ENCODE measurements at regions not wholly inside any gene's neighbourhood (a gene's known extent, or its start where the extent isn't known, plus 50 kb on each side); places are given as distances from the start of the nearest gene placed in this dataset.

DNA sequence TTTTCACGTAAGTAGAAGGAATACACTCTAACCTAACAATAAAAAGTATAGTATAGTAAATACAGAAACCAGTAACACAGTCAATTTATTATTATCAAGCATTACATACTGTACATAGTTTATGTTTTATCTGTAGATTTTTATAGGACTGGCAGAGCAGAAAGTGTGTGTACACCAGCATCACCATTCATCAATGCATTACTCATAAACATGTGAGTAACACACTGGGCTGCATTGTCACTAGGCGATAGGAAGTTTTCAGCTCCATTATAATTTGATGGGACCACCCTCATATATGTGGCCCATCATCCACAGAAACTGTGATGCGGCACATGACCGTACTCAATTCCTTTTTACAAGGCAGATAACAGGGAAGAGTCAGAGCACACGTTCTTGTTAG, 137.8 kb upstream of the RBPJ start:
- TF ChIP-seq, protein P1, sequence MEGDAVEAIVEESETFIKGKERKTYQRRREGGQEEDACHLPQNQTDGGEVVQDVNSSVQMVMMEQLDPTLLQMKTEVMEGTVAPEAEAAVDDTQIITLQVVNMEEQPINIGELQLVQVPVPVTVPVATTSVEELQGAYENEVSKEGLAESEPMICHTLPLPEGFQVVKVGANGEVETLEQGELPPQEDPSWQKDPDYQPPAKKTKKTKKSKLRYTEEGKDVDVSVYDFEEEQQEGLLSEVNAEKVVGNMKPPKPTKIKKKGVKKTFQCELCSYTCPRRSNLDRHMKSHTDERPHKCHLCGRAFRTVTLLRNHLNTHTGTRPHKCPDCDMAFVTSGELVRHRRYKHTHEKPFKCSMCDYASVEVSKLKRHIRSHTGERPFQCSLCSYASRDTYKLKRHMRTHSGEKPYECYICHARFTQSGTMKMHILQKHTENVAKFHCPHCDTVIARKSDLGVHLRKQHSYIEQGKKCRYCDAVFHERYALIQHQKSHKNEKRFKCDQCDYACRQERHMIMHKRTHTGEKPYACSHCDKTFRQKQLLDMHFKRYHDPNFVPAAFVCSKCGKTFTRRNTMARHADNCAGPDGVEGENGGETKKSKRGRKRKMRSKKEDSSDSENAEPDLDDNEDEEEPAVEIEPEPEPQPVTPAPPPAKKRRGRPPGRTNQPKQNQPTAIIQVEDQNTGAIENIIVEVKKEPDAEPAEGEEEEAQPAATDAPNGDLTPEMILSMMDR (IDR thresholded peaks at IDR 0.05; ENCODE audit: control insufficient read depth, insufficient read depth, low read depth, low read length, missing control alignments) = no peak
- DNase-seq (ENCODE audit: low read depth) = no peak

DNA sequence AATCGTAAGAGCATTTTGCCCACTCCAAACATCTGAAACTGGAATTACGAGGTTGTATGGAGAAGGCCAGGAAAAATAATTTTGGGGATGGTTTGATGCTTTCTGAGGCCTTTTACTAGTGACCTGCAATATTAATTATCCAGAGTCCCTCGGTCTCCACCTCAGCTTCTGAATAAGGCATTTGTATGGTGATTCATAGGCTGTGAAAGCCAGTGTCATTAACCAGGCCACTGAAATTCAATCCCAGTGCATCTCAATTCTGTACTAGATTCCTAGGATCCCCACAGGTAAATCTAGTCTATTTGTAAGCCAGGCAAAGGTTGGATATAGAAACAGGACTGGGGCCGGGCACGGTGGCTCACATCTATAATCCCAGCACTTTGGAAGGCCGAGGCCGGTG, 135.4 kb upstream of the RBPJ start:
- TF ChIP-seq, protein P1 (IDR thresholded peaks at IDR 0.05; ENCODE audit: control insufficient read depth, insufficient read depth, low read depth, low read length, missing control alignments) = no peak
- H3K4me3 ChIP-seq (ENCODE audit: control insufficient read depth, low read depth, low read length) = no peak overlapping the region
- DNase-seq (ENCODE audit: low read depth) = no peak

More for the DNA sequence above, 137.8 kb upstream of the RBPJ start:
- H3K4me3 ChIP-seq (ENCODE audit: control insufficient read depth, low read depth, low read length) = no peak overlapping the region

DNA sequence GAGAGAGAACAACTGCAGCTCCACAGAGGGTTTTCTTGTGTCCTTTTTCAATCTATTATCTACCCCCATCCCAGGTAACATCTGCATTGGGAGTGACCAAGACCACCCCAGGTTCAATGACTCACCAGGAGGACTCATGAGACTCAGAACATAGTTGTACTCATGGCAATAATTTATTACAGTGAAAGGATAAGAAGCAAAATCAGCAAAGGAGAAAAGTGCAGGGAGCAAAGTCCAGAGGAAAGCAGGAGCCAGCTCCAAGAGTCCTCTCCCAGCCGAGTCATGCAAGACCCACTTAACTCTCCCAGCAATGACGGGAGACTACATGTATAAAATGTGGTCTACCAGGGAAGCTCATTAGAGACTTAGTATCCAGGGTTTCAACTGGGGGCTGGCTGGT, 129.5 kb upstream of the RBPJ start:
- no peak for DNase-seq (ENCODE audit: low read depth)
- TF ChIP-seq, protein P1 (IDR thresholded peaks at IDR 0.05; ENCODE audit: control insufficient read depth, insufficient read depth, low read depth, low read length, missing control alignments) = no peak
- no peak overlapping the region for H3K4me3 ChIP-seq (ENCODE audit: control insufficient read depth, low read depth, low read length)

DNA sequence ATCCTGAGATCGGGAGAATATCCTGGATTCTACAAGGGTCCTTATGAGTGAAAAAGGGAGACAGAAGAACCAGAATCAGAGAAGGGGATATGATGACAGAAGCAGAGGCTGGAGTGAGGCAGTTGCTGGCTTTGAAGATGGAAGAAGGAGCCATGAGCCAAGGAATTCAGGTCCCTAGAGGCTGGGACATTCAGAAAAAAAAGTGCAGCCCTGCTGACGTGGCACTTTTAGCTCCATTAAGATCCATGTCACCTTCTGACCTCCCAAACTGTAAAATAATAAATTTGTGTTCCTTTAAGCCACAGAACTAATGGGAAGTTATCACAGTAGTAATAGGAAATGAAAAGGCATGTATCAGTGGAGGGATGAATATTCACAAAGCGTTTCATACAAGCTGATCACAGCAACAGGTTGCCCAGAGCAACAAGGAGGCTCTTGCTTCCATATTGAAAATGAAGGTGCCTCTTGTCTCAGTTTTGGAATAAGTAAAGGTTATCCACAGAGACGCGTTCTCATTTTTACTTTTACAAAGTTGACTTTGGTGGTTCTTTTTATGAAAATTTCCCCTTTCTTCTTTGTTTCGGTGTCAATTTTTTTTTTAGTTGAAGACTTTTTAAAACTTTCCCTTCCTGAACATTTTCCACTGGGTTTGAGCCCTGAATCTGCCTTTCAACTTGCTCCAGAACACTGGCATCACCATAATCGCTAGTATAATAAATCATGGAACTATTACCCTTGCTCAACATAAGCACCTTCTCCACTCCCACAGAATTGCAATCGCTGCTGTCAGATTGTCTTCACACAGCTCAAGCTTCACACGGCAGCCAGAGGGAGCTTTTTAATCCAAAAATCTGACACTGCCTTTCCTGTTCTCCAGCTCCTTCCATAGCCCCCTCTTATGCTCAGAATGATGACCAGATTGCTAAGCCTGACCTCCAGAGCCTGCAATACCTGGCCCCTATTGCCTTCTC, 127.6 kb upstream of the RBPJ start:
- TF ChIP-seq, protein P1 (IDR thresholded peaks at IDR 0.05; ENCODE audit: control insufficient read depth, insufficient read depth, low read depth, low read length, missing control alignments) = no peak
- H3K4me3 ChIP-seq (ENCODE audit: control insufficient read depth, low read depth, low read length) = no peak overlapping the region
- DNase-seq (ENCODE audit: low read depth) = no peak

DNA sequence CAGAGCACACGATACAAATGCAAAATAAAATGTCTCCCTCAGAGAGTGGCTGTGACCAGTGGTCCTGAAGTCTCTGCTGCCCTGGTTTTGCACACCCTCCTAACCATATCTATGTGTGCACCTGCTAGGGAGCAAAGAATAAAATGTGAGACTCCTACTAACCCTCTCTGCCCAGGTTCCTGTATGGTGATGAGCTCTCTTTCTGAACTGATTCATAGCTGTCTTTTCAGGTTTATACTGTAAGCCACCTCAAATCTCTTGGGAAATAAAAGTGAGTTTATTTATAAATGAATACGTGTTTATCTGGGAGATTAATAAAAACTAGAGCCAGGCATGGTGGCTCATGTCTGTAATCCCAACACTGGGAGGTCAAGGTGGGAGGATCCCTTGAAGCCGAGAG, 126.0 kb upstream of the RBPJ start:
- TF ChIP-seq, protein P1 (IDR thresholded peaks at IDR 0.05; ENCODE audit: control insufficient read depth, insufficient read depth, low read depth, low read length, missing control alignments) = no peak
- H3K4me3 ChIP-seq (ENCODE audit: control insufficient read depth, low read depth, low read length) = no peak overlapping the region
- DNase-seq (ENCODE audit: low read depth) = no peak

DNA sequence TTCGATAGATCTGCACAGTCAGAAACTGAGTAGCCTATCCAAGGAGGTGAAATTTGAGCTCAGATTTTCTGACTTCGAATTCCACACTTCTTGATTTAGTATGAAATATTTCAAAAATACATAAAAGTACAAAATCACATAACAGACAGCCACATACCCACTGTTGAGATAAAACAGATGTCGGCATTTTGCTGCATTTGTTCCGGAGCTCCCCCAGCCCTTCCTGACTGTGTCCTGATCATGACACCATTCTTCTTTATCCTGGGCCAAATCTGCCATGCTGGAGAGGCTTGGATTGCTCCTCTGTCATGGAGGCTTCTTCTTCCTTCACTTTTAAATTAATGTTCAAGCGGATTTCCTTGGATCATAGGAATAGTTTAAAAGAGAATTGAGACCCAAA, 124.2 kb upstream of the RBPJ start:
- no peak for DNase-seq (ENCODE audit: low read depth)
- TF ChIP-seq, protein P1 (IDR thresholded peaks at IDR 0.05; ENCODE audit: control insufficient read depth, insufficient read depth, low read depth, low read length, missing control alignments) = no peak

More for the DNA sequence above, 124.2 kb upstream of the RBPJ start:
- H3K4me3 ChIP-seq (ENCODE audit: control insufficient read depth, low read depth, low read length) = no peak overlapping the region

Measured in AG09309 (cell line).